SKM-1 (cell line): ENCODE measurements at regions not wholly inside any gene's neighbourhood (a gene's known extent, or its start where the extent isn't known, plus 50 kb on each side); places are given as distances from the start of the nearest gene placed in this dataset.
A peak's percentile ranks its signal among the peaks of the same experiment; 100 is the strongest.

Experiments used
- DNase-seq: peaks from one replicate; lab custom pipeline; 2025; ENCODE audit not compliant: unreplicated experiment; lab: John Stamatoyannopoulos, UW

- no peak for DNase-seq
These were observed 110.4 kb upstream of the CTNNB1 start for GRCh38 chr3:41088882-41089281.

GRCh38 chr3:41089566-41089965, 109.7 kb upstream of the CTNNB1 start:
- no peak for DNase-seq

- no peak for DNase-seq
These were observed 106.5 kb upstream of the CTNNB1 start for GRCh38 chr3:41092844-41093243.

- DNase-seq: no peak
These were observed 105.8 kb upstream of the CTNNB1 start for GRCh38 chr3:41093476-41093875.

- DNase-seq: no peak
These were observed 105.0 kb upstream of the CTNNB1 start for GRCh38 chr3:41094351-41094750.

GRCh38 chr3:41095702-41096101, 103.6 kb upstream of the CTNNB1 start:
- DNase-seq: no peak

GRCh38 chr3:41097896-41098496, 101.3 kb upstream of the CTNNB1 start:
- DNase-seq: no peak

GRCh38 chr3:41101231-41101630, 98.1 kb upstream of the CTNNB1 start:
- no peak for DNase-seq

- DNase-seq: no peak
These were observed 97.2 kb upstream of the CTNNB1 start for GRCh38 chr3:41102053-41102556.

- DNase-seq: no peak
These were observed 96.6 kb upstream of the CTNNB1 start for GRCh38 chr3:41102750-41103149.

GRCh38 chr3:41103200-41103599, 96.1 kb upstream of the CTNNB1 start:
- no peak for DNase-seq

GRCh38 chr3:41104147-41104546, 95.2 kb upstream of the CTNNB1 start:
- DNase-seq: no peak

- no peak for DNase-seq
These were observed 92.6 kb upstream of the CTNNB1 start for GRCh38 chr3:41106691-41107090.

- peak; percentile 68 for DNase-seq
These were observed 88.3 kb upstream of the CTNNB1 start for GRCh38 chr3:41111011-41111410.

- DNase-seq: no peak
These were observed 86.8 kb upstream of the CTNNB1 start for GRCh38 chr3:41112466-41112865.

- no peak for DNase-seq
These were observed 84.2 kb upstream of the CTNNB1 start for GRCh38 chr3:41115069-41115468.

GRCh38 chr3:41116851-41117250, 82.5 kb upstream of the CTNNB1 start:
- DNase-seq: no peak

- DNase-seq: peak; percentile 94
These were observed 81.9 kb upstream of the CTNNB1 start for GRCh38 chr3:41117398-41117870.

- no peak for DNase-seq
These were observed 80.6 kb upstream of the CTNNB1 start for GRCh38 chr3:41118461-41119390.

GRCh38 chr3:41120460-41120859, 78.8 kb upstream of the CTNNB1 start:
- no peak for DNase-seq

GRCh38 chr3:41125258-41125657, 74.0 kb upstream of the CTNNB1 start:
- DNase-seq: no peak

GRCh38 chr3:41126472-41126871, 72.8 kb upstream of the CTNNB1 start:
- no peak for DNase-seq
